ENCODE measurements at regions not wholly inside any gene's neighbourhood (a gene's known extent, or its start where the extent isn't known, plus 50 kb on each side); places are given as distances from the start of the nearest gene placed in this dataset.

- no peak for TF ChIP-seq RAD21 (conservative IDR thresholded peaks at IDR 0.05)
- no peak for TF ChIP-seq EP300 (conservative IDR thresholded peaks at IDR 0.05; ENCODE audit: poor library complexity, severe bottlenecking)
- no peak for TF ChIP-seq EZH2 (IDR thresholded peaks at IDR 0.05; ENCODE audit: borderline replicate concordance, insufficient read depth, low read length, poor library complexity, severe bottlenecking)
Measured at GRCh38 chr10:113488186-113488585, 64.7 kb upstream of the HABP2 start.
